ENCODE measurements at regions not wholly inside any gene's neighbourhood (a gene's known extent, or its start where the extent isn't known, plus 50 kb on each side); places are given as distances from the start of the nearest gene placed in this dataset.

GRCh38 chr17:37838276-37838675 lies 85.9 kb upstream of the TBC1D3K start:
- peaks cover 7 to 13% of the 10 kb centered on the region in 2 experiments for H3K27me3 ChIP-seq (ENCODE audit: control insufficient read depth in 2 of 2, insufficient read depth in 2 of 2, low read length in 2 of 2)
- H3K9ac ChIP-seq (replicated peaks; ENCODE audit: extremely low read depth, insufficient read depth, low read length): no peak overlapping the region
- FAIRE-seq (no peak), DNase-seq (ENCODE audit: low read depth, low spot score) (no peak)
- H3K9me1 ChIP-seq (replicated peaks; ENCODE audit: control insufficient read depth, extremely low read depth, insufficient read depth, low read length): no peaks in the 10 kb centered on the region
- no peaks in the 10 kb centered on the region for H3K36me3 ChIP-seq (ENCODE audit: control insufficient read depth in 2 of 2, extremely low read depth in 1 of 2, insufficient read depth in 2 of 2, low read length in 2 of 2)
- POLR2A ChIA-PET: no interaction called here
- intact Hi-C loops (cut with micrococcal nuclease) (no loop called here), dilution Hi-C loops (cut with MboI; ENCODE audit: extremely low pct_ligation_motif_present, low sequenced_read_pairs) (no loop called here)
- H3K27ac ChIP-seq (ENCODE audit: insufficient read depth, low read depth, low read length): no peak overlapping the region
- no peak overlapping the region for H3K4me3 ChIP-seq (replicated peaks in 1 of 3; ENCODE audit: insufficient read depth in 1 of 3, low read depth in 1 of 3, low read length in 3 of 3)
- no peak for TF ChIP-seq MYC (IDR thresholded peaks at IDR 0.05; ENCODE audit: low read depth, low read length)
- TF ChIP-seq FOS (IDR thresholded peaks at IDR 0.05; ENCODE audit: borderline replicate concordance, insufficient read depth, low read length): no peak
- TF ChIP-seq EZH2 (IDR thresholded peaks at IDR 0.05; ENCODE audit: borderline replicate concordance, low read depth, low read length, severe bottlenecking): no peak
- TF ChIP-seq GATA2 (IDR thresholded peaks at IDR 0.05; ENCODE audit: insufficient read depth, insufficient read length, low read depth, low read length): no peak
- TF ChIP-seq MAX (IDR thresholded peaks at IDR 0.05; ENCODE audit: insufficient read depth, insufficient read length): no peak
- no peak for TF ChIP-seq POLR2AphosphoS5 (IDR thresholded peaks at IDR 0.05; ENCODE audit: insufficient read depth, low read depth, low read length)
- no peak for TF ChIP-seq JUN (IDR thresholded peaks at IDR 0.05; ENCODE audit: borderline replicate concordance, insufficient read depth, insufficient read length, low read depth)
- TF ChIP-seq, protein P1, sequence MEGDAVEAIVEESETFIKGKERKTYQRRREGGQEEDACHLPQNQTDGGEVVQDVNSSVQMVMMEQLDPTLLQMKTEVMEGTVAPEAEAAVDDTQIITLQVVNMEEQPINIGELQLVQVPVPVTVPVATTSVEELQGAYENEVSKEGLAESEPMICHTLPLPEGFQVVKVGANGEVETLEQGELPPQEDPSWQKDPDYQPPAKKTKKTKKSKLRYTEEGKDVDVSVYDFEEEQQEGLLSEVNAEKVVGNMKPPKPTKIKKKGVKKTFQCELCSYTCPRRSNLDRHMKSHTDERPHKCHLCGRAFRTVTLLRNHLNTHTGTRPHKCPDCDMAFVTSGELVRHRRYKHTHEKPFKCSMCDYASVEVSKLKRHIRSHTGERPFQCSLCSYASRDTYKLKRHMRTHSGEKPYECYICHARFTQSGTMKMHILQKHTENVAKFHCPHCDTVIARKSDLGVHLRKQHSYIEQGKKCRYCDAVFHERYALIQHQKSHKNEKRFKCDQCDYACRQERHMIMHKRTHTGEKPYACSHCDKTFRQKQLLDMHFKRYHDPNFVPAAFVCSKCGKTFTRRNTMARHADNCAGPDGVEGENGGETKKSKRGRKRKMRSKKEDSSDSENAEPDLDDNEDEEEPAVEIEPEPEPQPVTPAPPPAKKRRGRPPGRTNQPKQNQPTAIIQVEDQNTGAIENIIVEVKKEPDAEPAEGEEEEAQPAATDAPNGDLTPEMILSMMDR (IDR thresholded peaks at IDR 0.05; ENCODE audit: extremely low read depth in 1 of 2, insufficient read depth in 1 of 2, low read depth in 1 of 2, low read length in 2 of 2): no peak
- no peak for TF ChIP-seq POLR2A (IDR thresholded peaks at IDR 0.05; ENCODE audit: low read depth, low read length)
- no peaks in the 10 kb centered on the region for H3K79me2 ChIP-seq (ENCODE audit: control insufficient read depth, insufficient read depth, low read length)
- no peak overlapping the region for H3K4me2 ChIP-seq (ENCODE audit: insufficient read depth, low read length)
- no peak overlapping the region for H2AFZ ChIP-seq (ENCODE audit: low read depth, low read length)
- CTCF ChIA-PET: no interaction called here
- H3K9me3 ChIP-seq (replicated peaks; ENCODE audit: control insufficient read depth, insufficient read depth, low read length): no peaks in the 10 kb centered on the region
- no TSS peak for BruUV-seq (replicated peaks)
- no peaks in the 10 kb centered on the region for H4K20me1 ChIP-seq (replicated peaks; ENCODE audit: control insufficient read depth, extremely low read depth, insufficient read depth, low read length)
- H3K4me1 ChIP-seq (ENCODE audit: control insufficient read depth, extremely low read depth, insufficient read depth, low read length): no peaks in the 10 kb centered on the region

Data from endothelial cell of umbilical vein (primary cell).